Sigmoid colon (tissue), 3 donors: ENCODE measurements at regions not wholly inside any gene's neighbourhood (a gene's known extent, or its start where the extent isn't known, plus 50 kb on each side); places are given as distances from the start of the nearest gene placed in this dataset.

Experiments used
- CTCF ChIP-seq, 4 experiments: fragments of 450-650 bp in 3 of 4; fragments of 200-600 bp in 1 of 4; IDR thresholded peaks; one replicate each; pipeline ENCODE4 v1.5.1; 2016 to 2019; ENCODE audit warnings: antibody characterized with exemption in 4 of 4, mild to moderate bottlenecking in 3 of 4, moderate library complexity in 2 of 4
- POLR2A ChIP-seq, 2 donors: fragments of 450-650 bp; IDR thresholded peaks; one replicate each; pipeline ENCODE4 v1.6.1; 2016; ENCODE audit warnings: antibody characterized with exemption in 2 of 2, mild to moderate bottlenecking in 2 of 2, moderate library complexity in 2 of 2

GRCh38 chr7:125481323-125481722 is 551.7 kb upstream of the POT1 start:
- no peak for TF ChIP-seq POLR2A (IDR thresholded peaks at IDR 0.05)
- no peak for TF ChIP-seq CTCF (IDR thresholded peaks at IDR 0.05)
